Lung (tissue), 11 donors: ENCODE measurements at regions not wholly inside any gene's neighbourhood (a gene's known extent, or its start where the extent isn't known, plus 50 kb on each side); places are given as distances from the start of the nearest gene placed in this dataset.

ENCODE experiments used
- ATAC-seq: fragments of 200-7000 bp; cut with Tn5 transposase; one replicate; pipeline ENCODE4 v1.9.1; 2020; ENCODE audit warnings: moderate number of reproducible peaks; ENCODE audit not compliant: insufficient read depth, low FRiP score
- DNase-seq, 3 donors: peaks; one replicate each; pipeline ENCODE4 v3.0.0-alpha.2; 2013 to 2017
- H3K27ac ChIP-seq, 2 donors: one replicate each; pipeline ENCODE4 v1.5.1; 2013; ENCODE audit warnings: mild to moderate bottlenecking in 2 of 2, moderate library complexity in 2 of 2, control low read depth in 1 of 2, inconsistent platforms in 1 of 2, low read depth in 1 of 2, low read length in 1 of 2
- H3K27me3 ChIP-seq, 3 donors: one replicate each; pipeline ENCODE4 v1.5.1; 2013; ENCODE audit warnings: low read length in 2 of 3; ENCODE audit not compliant: control insufficient read depth in 3 of 3, insufficient read depth in 3 of 3
- H3K36me3 ChIP-seq, 4 donors: one replicate each; pipeline ENCODE4 v1.5.1; 2013; ENCODE audit warnings: low read length in 4 of 4, mild to moderate bottlenecking in 1 of 4, moderate library complexity in 1 of 4; ENCODE audit not compliant: control insufficient read depth in 4 of 4, insufficient read depth in 4 of 4
- H3K4me1 ChIP-seq, 5 donors: one replicate each; pipeline ENCODE4 v1.5.1; 2013; ENCODE audit warnings: low read length in 5 of 5, mild to moderate bottlenecking in 2 of 5, moderate library complexity in 1 of 5; ENCODE audit not compliant: control insufficient read depth in 5 of 5, insufficient read depth in 5 of 5
- H3K4me3 ChIP-seq: one replicate; pipeline ENCODE4 v1.5.1; 2013; ENCODE audit warnings: mild to moderate bottlenecking, control low read depth, moderate library complexity
- H3K9ac ChIP-seq, 2 donors: one replicate each; pipeline ENCODE4 v1.5.1; 2013; ENCODE audit warnings: low read length in 2 of 2, control low read depth in 1 of 2; ENCODE audit not compliant: insufficient read depth in 1 of 2
- H3K9me3 ChIP-seq, 4 donors: one replicate each; pipeline ENCODE4 v1.5.1; 2013; ENCODE audit warnings: low read length in 3 of 4, mild to moderate bottlenecking in 1 of 4, moderate library complexity in 1 of 4; ENCODE audit not compliant: control insufficient read depth in 4 of 4, insufficient read depth in 3 of 4
- WGBS, 2 donors: extraction: QIAGEN DNeasy Blood & Tissue Kit; methylation state at CpG; one replicate each; pipeline ENCODE4 v1.1.7; 2013; 5-methylcytosine and 5-hydroxymethylcytosine counted together
- TF ChIP-seq, protein P1 (sequence below): IDR thresholded peaks from 2 replicates; pipeline ENCODE4 v1.5.1; 2012; ENCODE audit warnings: mild to moderate bottlenecking; ENCODE audit errors: control extremely low read depth, extremely low read depth
- donor health status: control.
- donor health status: control.
- donor health status: Bipolar disorder and iron deficiency.
- donor health status: healthy.
- donor health status: DM: yes; HTN: yes; CAD: no.

DNA sequence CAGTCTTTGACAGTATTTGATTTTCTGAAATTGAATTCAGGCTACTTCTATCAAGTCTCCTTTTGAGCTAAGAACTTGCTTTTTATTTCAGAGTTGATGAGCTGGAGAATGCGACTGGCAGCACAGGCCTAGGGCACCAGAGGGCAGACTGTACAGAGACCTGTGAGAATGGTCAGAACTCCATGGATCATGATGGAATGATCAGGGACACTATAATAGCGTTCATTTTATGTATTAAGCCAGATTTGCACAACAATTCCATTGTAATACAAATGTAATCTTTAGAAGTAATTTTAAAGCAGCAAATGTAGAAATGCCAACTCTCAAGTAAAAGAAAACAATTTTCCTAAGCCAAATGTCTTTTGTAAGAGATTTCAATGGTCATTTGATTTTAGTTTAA is 902.4 kb downstream of the NR2F1-AS1 start:
- no peaks in the 10 kb centered on the region for H3K4me1 ChIP-seq
- no peak overlapping the region for H3K4me3 ChIP-seq
- no peak overlapping the region for H3K27ac ChIP-seq
- DNase-seq = no peak
- H3K9me3 ChIP-seq = no peaks in the 10 kb centered on the region
- no peaks in the 10 kb centered on the region for H3K36me3 ChIP-seq
- TF ChIP-seq, protein P1, sequence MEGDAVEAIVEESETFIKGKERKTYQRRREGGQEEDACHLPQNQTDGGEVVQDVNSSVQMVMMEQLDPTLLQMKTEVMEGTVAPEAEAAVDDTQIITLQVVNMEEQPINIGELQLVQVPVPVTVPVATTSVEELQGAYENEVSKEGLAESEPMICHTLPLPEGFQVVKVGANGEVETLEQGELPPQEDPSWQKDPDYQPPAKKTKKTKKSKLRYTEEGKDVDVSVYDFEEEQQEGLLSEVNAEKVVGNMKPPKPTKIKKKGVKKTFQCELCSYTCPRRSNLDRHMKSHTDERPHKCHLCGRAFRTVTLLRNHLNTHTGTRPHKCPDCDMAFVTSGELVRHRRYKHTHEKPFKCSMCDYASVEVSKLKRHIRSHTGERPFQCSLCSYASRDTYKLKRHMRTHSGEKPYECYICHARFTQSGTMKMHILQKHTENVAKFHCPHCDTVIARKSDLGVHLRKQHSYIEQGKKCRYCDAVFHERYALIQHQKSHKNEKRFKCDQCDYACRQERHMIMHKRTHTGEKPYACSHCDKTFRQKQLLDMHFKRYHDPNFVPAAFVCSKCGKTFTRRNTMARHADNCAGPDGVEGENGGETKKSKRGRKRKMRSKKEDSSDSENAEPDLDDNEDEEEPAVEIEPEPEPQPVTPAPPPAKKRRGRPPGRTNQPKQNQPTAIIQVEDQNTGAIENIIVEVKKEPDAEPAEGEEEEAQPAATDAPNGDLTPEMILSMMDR = no peak
- H3K9ac ChIP-seq = no peak overlapping the region
- WGBS, 2 donors = 67 to 71% methylated on average over 2 of the region's 2 CpGs
- ATAC-seq = no peak
- H3K27me3 ChIP-seq = no peaks in the 10 kb centered on the region

DNA sequence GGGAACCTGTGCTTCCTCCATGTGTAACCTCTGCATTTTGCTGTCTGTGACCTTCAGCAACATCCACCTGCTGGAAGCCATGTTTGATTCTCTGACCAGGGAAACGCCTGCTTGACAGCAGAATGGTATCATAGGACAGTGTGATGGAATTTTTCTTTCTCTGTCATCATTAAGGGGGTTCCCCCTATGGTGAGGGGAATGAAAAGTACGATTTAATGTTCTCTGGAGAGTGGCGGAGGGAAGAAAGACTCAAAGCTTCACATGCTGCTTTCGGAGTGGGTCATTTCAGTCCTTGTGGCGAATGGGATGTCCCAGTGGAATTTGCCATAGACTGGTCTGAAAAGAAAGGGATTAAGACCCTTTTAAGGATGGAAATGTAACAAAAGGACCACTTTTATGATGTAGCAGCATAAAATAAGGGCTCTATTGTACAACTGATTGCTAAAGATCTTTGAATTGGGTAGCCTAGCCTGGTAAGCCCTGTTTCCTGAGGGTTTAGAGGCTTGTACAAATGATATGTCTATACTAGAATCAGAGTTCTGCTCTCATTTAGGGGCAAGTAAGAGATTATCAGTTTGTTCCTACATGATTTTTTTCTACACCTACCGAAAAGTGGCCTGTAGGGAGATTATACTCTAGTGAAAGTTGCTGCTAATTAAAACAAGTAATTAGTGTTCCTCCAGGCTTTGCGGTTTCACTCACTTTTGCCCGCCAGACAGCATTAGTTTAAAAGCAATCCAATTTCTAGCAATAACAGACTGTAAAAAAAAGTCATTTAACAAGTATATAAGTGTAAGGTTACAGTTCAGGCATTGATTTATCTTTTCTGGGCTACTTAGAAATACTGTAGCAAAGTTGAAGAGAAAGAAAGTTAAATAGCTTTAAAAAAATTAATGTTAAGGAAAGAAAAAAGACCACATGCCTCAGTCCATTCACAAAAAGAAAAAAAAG is 904.5 kb downstream of the NR2F1-AS1 start:
- Histone ChIP-seq H3K36me3 (no peaks in the 10 kb centered on the region), H3K27me3 (no peaks in the 10 kb centered on the region), H3K9me3 (no peaks in the 10 kb centered on the region), H3K9ac (no peak overlapping the region), H3K27ac (no peak overlapping the region), H3K4me3 (no peak overlapping the region), H3K4me1 (no peaks in the 10 kb centered on the region)
- DNase-seq (no peak), ATAC-seq (no peak)
- 88 to 90% methylated on average over 8 of the region's 8 CpGs for WGBS, 2 donors
- TF ChIP-seq, protein P1 = no peak

DNA sequence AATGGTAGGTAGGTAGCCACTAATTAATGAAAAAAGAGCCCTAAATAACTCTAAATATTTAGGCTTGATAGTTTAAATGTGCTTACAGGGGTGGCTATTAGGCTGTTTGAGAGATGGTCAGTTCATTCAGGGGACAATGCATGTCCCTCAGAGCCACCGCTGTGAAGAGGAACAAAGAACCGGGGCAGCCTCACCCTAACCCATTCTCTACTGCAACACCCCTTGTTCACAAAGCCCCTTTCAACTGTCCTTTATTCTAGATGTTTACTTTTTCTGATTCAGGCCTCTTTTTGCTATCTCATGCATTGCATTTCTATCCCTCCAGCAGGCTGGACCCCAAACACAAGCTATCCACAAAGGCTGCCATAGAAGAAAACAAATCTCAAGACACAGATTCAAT is 906.7 kb downstream of the NR2F1-AS1 start:
- H3K9ac ChIP-seq = no peak overlapping the region
- no peaks in the 10 kb centered on the region for H3K9me3 ChIP-seq
- ATAC-seq (no peak), DNase-seq (no peak)
- no peak overlapping the region for H3K27ac ChIP-seq
- no peak overlapping the region for H3K4me3 ChIP-seq
- no peaks in the 10 kb centered on the region for H3K4me1 ChIP-seq
- H3K27me3 ChIP-seq = no peaks in the 10 kb centered on the region
- H3K36me3 ChIP-seq = peaks cover 0 to under 1% (median 0%) of the 10 kb centered on the region in 4 donors
- 88 to 93% methylated on average over 2 of the region's 2 CpGs for WGBS, 2 donors
- TF ChIP-seq, protein P1 = no peak
